ENCODE measurements at regions not wholly inside any gene's neighbourhood (a gene's known extent, or its start where the extent isn't known, plus 50 kb on each side); places are given as distances from the start of the nearest gene placed in this dataset.

DNA sequence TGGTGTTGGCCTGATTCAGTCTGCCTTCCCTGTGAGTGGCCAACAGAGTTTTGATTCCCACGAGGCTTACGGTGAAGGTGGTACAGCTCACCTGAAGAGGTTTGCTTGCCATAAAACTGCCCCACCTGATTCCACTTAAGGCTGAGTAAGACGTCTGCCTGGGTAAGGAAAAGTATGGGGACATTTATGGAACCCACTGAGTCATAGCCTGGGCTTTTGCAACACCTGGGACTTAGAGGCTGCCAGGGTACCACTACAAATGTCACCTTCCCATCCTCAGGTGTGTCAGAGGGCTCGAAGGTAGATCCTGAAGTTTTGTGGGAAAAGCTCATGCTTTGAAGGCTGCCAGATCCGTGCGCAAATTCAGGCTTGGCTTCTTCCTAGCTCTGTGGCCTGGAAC lies 56.9 kb upstream of the SLCO2A1 start:
- TF ChIP-seq POLR2A (IDR thresholded peaks at IDR 0.05) = no peak
- TF ChIP-seq, protein P1, sequence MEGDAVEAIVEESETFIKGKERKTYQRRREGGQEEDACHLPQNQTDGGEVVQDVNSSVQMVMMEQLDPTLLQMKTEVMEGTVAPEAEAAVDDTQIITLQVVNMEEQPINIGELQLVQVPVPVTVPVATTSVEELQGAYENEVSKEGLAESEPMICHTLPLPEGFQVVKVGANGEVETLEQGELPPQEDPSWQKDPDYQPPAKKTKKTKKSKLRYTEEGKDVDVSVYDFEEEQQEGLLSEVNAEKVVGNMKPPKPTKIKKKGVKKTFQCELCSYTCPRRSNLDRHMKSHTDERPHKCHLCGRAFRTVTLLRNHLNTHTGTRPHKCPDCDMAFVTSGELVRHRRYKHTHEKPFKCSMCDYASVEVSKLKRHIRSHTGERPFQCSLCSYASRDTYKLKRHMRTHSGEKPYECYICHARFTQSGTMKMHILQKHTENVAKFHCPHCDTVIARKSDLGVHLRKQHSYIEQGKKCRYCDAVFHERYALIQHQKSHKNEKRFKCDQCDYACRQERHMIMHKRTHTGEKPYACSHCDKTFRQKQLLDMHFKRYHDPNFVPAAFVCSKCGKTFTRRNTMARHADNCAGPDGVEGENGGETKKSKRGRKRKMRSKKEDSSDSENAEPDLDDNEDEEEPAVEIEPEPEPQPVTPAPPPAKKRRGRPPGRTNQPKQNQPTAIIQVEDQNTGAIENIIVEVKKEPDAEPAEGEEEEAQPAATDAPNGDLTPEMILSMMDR (IDR thresholded peaks at IDR 0.05) = no peak

Measured in breast epithelium (tissue), 3 donors.